Peyer's patch (tissue), 4 donors: ENCODE measurements at regions not wholly inside any gene's neighbourhood (a gene's known extent, or its start where the extent isn't known, plus 50 kb on each side); places are given as distances from the start of the nearest gene placed in this dataset.

Experiments
- CTCF ChIP-seq, 6 experiments: fragments of 450-650 bp in 4 of 6; fragments of 200-600 bp in 2 of 6; sonication (generic) in 1 of 6; IDR thresholded peaks; one replicate each; pipeline ENCODE4 v1.5.1; 2017 to 2019; ENCODE audit warnings: antibody characterized with exemption in 6 of 6, mild to moderate bottlenecking in 3 of 6, moderate library complexity in 1 of 6
- POLR2A ChIP-seq, 2 donors: fragments of 450-650 bp; IDR thresholded peaks; one replicate each; pipeline ENCODE4 v1.5.1; 2017; ENCODE audit warnings: antibody characterized with exemption in 2 of 2, mild to moderate bottlenecking in 2 of 2, moderate library complexity in 2 of 2

DNA sequence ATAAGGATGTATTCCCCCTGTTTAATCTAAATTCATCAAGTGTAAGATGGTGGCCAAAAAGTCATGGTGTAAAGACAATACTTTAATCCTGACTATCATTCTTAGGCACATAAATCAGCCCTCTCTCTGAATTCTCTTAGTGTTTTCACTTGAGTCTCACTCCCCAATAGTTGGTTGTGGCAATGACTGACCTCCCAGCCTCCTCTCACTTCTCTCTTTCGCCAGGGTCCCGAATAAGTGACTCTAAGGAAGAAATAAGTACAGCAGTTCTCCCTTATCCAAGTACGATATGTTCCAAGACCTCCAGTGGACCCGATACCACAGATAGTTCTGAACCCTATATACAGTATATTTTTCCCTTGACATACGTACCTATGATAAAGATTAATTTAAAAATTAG is 335.3 kb downstream of the MAF start:
- TF ChIP-seq CTCF (IDR thresholded peaks at IDR 0.05): no peak
- TF ChIP-seq POLR2A (IDR thresholded peaks at IDR 0.05): no peak
